Activated CD8-positive, alpha-beta memory T cell treated with anti-CD3 and anti-CD28 coated beads, Interleukin-2, amount 10 ng/mL, durations not matched to agents 7 days and 5 days (primary cell): ENCODE measurements at regions not wholly inside any gene's neighbourhood (a gene's known extent, or its start where the extent isn't known, plus 50 kb on each side); places are given as distances from the start of the nearest gene placed in this dataset.

Source experiments
- ATAC-seq: fragments of 150-1000 bp; cut with Tn5 transposase; one replicate; pipeline ENCODE4 v1.10.0; 2021; ENCODE audit warnings: moderate library complexity
- CTCF ChIA-PET: fragments of 350-600 bp; sonication (Branson Sonifier 250); formaldehyde crosslinking; loops from one replicate; lab custom pipeline; 2021; ENCODE audit warnings: antibody characterized with exemption; lab: Charles Lee
- DNase-seq: peaks from one replicate; pipeline ENCODE4 v3.0.0-alpha.2; 2020
- H3K27ac Mint-ChIP-seq: one replicate; pipeline ENCODE4 v1.8.0; 2021; ENCODE audit warnings: mild to moderate bottlenecking, mixed read lengths
- H3K27me3 Mint-ChIP-seq: one replicate; pipeline ENCODE4 v1.8.0; 2021; ENCODE audit warnings: mixed read lengths
- H3K36me3 Mint-ChIP-seq: one replicate; pipeline ENCODE4 v1.8.0; 2021; ENCODE audit warnings: mild to moderate bottlenecking, mixed read lengths
- H3K4me1 Mint-ChIP-seq: one replicate; pipeline ENCODE4 v1.8.0; 2021; ENCODE audit warnings: mixed read lengths
- H3K4me3 Mint-ChIP-seq: one replicate; pipeline ENCODE4 v1.8.0; 2021; ENCODE audit warnings: mild to moderate bottlenecking, moderate library complexity, mixed read lengths
- H3K9me3 Mint-ChIP-seq: one replicate; pipeline ENCODE4 v1.8.0; 2022; ENCODE audit warnings: low read depth, mixed read lengths

GRCh38 chr16:8326232-8326631, 264.1 kb downstream of the TMEM114 start:
- CTCF ChIA-PET, result no interaction called here
- no peak overlapping the region for H3K27ac Mint-ChIP-seq
- no peaks in the 10 kb centered on the region for H3K4me1 Mint-ChIP-seq
- DNase-seq, result no peak
- ATAC-seq, result no peak
- no peaks in the 10 kb centered on the region for H3K27me3 Mint-ChIP-seq
- H3K4me3 Mint-ChIP-seq, result no peak overlapping the region
- H3K36me3 Mint-ChIP-seq, result no peaks in the 10 kb centered on the region
- H3K9me3 Mint-ChIP-seq, result peaks cover 16% of the 10 kb centered on the region

GRCh38 chr16:8323153-8323552, 267.2 kb downstream of the TMEM114 start:
- Mint-ChIP-seq H3K36me3 (no peaks in the 10 kb centered on the region), H3K4me1 (no peaks in the 10 kb centered on the region), H3K27ac (no peak overlapping the region), H3K4me3 (no peak overlapping the region), H3K9me3 (peaks cover 23% of the 10 kb centered on the region), H3K27me3 (no peaks in the 10 kb centered on the region)
- DNase-seq (no peak), ATAC-seq (no peak)
- CTCF ChIA-PET, result no interaction called here

GRCh38 chr16:8320131-8320530, 270.2 kb downstream of the TMEM114 start:
- Mint-ChIP-seq H3K27me3 (no peaks in the 10 kb centered on the region), H3K4me3 (no peak overlapping the region), H3K9me3 (peaks cover 18% of the 10 kb centered on the region), H3K4me1 (no peaks in the 10 kb centered on the region), H3K36me3 (no peaks in the 10 kb centered on the region), H3K27ac (no peak overlapping the region)
- ATAC-seq (no peak), DNase-seq (no peak)
- CTCF ChIA-PET, result interaction anchor here (0.7 kb wide), 1 partner anchor 189 kb away, joined by 3 read pairs; no protein-coding TSS in a partner anchor

- H3K36me3 Mint-ChIP-seq, result no peaks in the 10 kb centered on the region
- H3K27ac Mint-ChIP-seq, result no peak overlapping the region
- H3K9me3 Mint-ChIP-seq, result peaks cover 6% of the 10 kb centered on the region
- no peak overlapping the region for H3K4me3 Mint-ChIP-seq
- DNase-seq (no peak), ATAC-seq (no peak)
- CTCF ChIA-PET, result no interaction called here
- no peaks in the 10 kb centered on the region for H3K27me3 Mint-ChIP-seq
- no peaks in the 10 kb centered on the region for H3K4me1 Mint-ChIP-seq
Measured at GRCh38 chr16:8310816-8311215, 279.5 kb downstream of the TMEM114 start.

- Mint-ChIP-seq H3K27ac (no peak overlapping the region), H3K36me3 (no peaks in the 10 kb centered on the region), H3K4me1 (no peaks in the 10 kb centered on the region), H3K9me3 (peaks cover 7% of the 10 kb centered on the region), H3K27me3 (no peaks in the 10 kb centered on the region), H3K4me3 (no peak overlapping the region)
- CTCF ChIA-PET, result no interaction called here
- DNase-seq (no peak), ATAC-seq (no peak)
Measured at GRCh38 chr16:8310323-8310722, 280.0 kb downstream of the TMEM114 start.

- CTCF ChIA-PET, result no interaction called here
- ATAC-seq (no peak), DNase-seq (no peak)
- Mint-ChIP-seq H3K27ac (no peak overlapping the region), H3K4me3 (no peak overlapping the region), H3K9me3 (peaks cover 8% of the 10 kb centered on the region), H3K36me3 (no peaks in the 10 kb centered on the region), H3K4me1 (no peaks in the 10 kb centered on the region), H3K27me3 (no peaks in the 10 kb centered on the region)
Measured at GRCh38 chr16:8305201-8305600, 285.1 kb downstream of the TMEM114 start.

GRCh38 chr16:8299635-8300034, 290.7 kb downstream of the TMEM114 start:
- CTCF ChIA-PET, result no interaction called here
- H3K4me3 Mint-ChIP-seq, result no peak overlapping the region

GRCh38 chr16:8295513-8296237, 294.6 kb downstream of the TMEM114 start:
- DNase-seq (no peak), ATAC-seq (no peak)
- Mint-ChIP-seq H3K4me3 (no peak overlapping the region), H3K36me3 (no peaks in the 10 kb centered on the region), H3K27ac (no peak overlapping the region), H3K9me3 (peaks cover 14% of the 10 kb centered on the region), H3K4me1 (no peaks in the 10 kb centered on the region), H3K27me3 (no peaks in the 10 kb centered on the region)
- CTCF ChIA-PET, result no interaction called here

More at GRCh38 chr16:8299635-8300034, 290.7 kb downstream of the TMEM114 start:
- no peaks in the 10 kb centered on the region for H3K36me3 Mint-ChIP-seq
- H3K27me3 Mint-ChIP-seq, result no peaks in the 10 kb centered on the region
- no peak for DNase-seq
- peaks cover 14% of the 10 kb centered on the region for H3K9me3 Mint-ChIP-seq
- ATAC-seq, result no peak
- H3K27ac Mint-ChIP-seq, result no peak overlapping the region
- no peaks in the 10 kb centered on the region for H3K4me1 Mint-ChIP-seq

- CTCF ChIA-PET, result no interaction called here
- Mint-ChIP-seq H3K4me1 (no peaks in the 10 kb centered on the region), H3K4me3 (no peak overlapping the region), H3K27me3 (no peaks in the 10 kb centered on the region), H3K36me3 (no peaks in the 10 kb centered on the region), H3K9me3 (peaks cover 14% of the 10 kb centered on the region), H3K27ac (no peak overlapping the region)
- DNase-seq (no peak), ATAC-seq (no peak)
Measured at GRCh38 chr16:8293413-8293812, 296.9 kb downstream of the TMEM114 start.

GRCh38 chr16:8292271-8292670, 298.0 kb downstream of the TMEM114 start:
- no peak overlapping the region for H3K27ac Mint-ChIP-seq
- ATAC-seq, result no peak
- H3K36me3 Mint-ChIP-seq, result no peaks in the 10 kb centered on the region
- H3K27me3 Mint-ChIP-seq, result no peaks in the 10 kb centered on the region
- no peaks in the 10 kb centered on the region for H3K4me1 Mint-ChIP-seq
- no peak for DNase-seq
- no peak overlapping the region for H3K4me3 Mint-ChIP-seq
- CTCF ChIA-PET, result no interaction called here
- H3K9me3 Mint-ChIP-seq, result peaks cover 11% of the 10 kb centered on the region

- Mint-ChIP-seq H3K9me3 (peaks cover 5% of the 10 kb centered on the region), H3K27me3 (no peaks in the 10 kb centered on the region), H3K36me3 (no peaks in the 10 kb centered on the region), H3K4me3 (no peak overlapping the region), H3K4me1 (no peaks in the 10 kb centered on the region), H3K27ac (no peak overlapping the region)
- CTCF ChIA-PET, result no interaction called here
- ATAC-seq (no peak), DNase-seq (no peak)
Measured at GRCh38 chr16:8286348-8286747, 304.0 kb downstream of the TMEM114 start.

GRCh38 chr16:8283195-8283594, 307.1 kb downstream of the TMEM114 start:
- CTCF ChIA-PET, result no interaction called here
- Mint-ChIP-seq H3K27ac (no peak overlapping the region), H3K27me3 (no peaks in the 10 kb centered on the region), H3K36me3 (no peaks in the 10 kb centered on the region), H3K4me1 (no peaks in the 10 kb centered on the region), H3K9me3 (peaks cover 5% of the 10 kb centered on the region), H3K4me3 (no peak overlapping the region)
- DNase-seq (no peak), ATAC-seq (no peak)

GRCh38 chr16:8278031-8278580, 312.2 kb downstream of the TMEM114 start:
- H3K36me3 Mint-ChIP-seq, result no peaks in the 10 kb centered on the region
- H3K27ac Mint-ChIP-seq, result no peak overlapping the region
- H3K9me3 Mint-ChIP-seq, result no peaks in the 10 kb centered on the region
- ATAC-seq, result no peak
- CTCF ChIA-PET, result no interaction called here
- no peaks in the 10 kb centered on the region for H3K4me1 Mint-ChIP-seq
- H3K27me3 Mint-ChIP-seq, result no peaks in the 10 kb centered on the region
- no peak overlapping the region for H3K4me3 Mint-ChIP-seq
- DNase-seq, result no peak

- no peaks in the 10 kb centered on the region for H3K36me3 Mint-ChIP-seq
- ATAC-seq, result no peak
Measured at GRCh38 chr16:8271344-8271743, 319.0 kb downstream of the TMEM114 start.

More at GRCh38 chr16:8271344-8271743, 319.0 kb downstream of the TMEM114 start:
- no peak overlapping the region for H3K27ac Mint-ChIP-seq
- H3K4me1 Mint-ChIP-seq, result no peaks in the 10 kb centered on the region
- no peak overlapping the region for H3K4me3 Mint-ChIP-seq
- no peak for DNase-seq
- CTCF ChIA-PET, result no interaction called here
- H3K27me3 Mint-ChIP-seq, result no peaks in the 10 kb centered on the region
- peaks cover 9% of the 10 kb centered on the region for H3K9me3 Mint-ChIP-seq
